Neutrophil (primary cell): ENCODE measurements at regions not wholly inside any gene's neighbourhood (a gene's known extent, or its start where the extent isn't known, plus 50 kb on each side); places are given as distances from the start of the nearest gene placed in this dataset.

Experiments
- H3K27ac ChIP-seq: fragments of 200-600 bp; sonication (generic); 2 replicates; pipeline ENCODE4 v1.5.1; 2016; ENCODE audit warnings: mild to moderate bottlenecking, moderate library complexity
- H3K27me3 ChIP-seq: fragments of 200-600 bp; sonication (generic); 2 replicates; pipeline ENCODE4 v1.6.0; 2016; ENCODE audit warnings: mild to moderate bottlenecking
- H3K36me3 ChIP-seq: fragments of 200-600 bp; sonication (generic); 2 replicates; pipeline ENCODE4 v1.5.1; 2017
- H3K4me1 ChIP-seq, 2 experiments: fragments of 200-600 bp in 1 of 2; sonication (generic) in 1 of 2; 1 replicate in 1 of 2; 2 replicates in 1 of 2; pipeline versions ENCODE4 v1.5.1 to v1.6.1; 2013 to 2016; ENCODE audit warnings: low read depth in 1 of 2, low read length in 1 of 2, mild to moderate bottlenecking in 1 of 2, moderate library complexity in 1 of 2; ENCODE audit not compliant: control insufficient read depth in 1 of 2, insufficient read depth in 1 of 2
- H3K4me3 ChIP-seq, 2 experiments: fragments of 200-600 bp in 1 of 2; sonication (generic) in 1 of 2; 1 replicate in 1 of 2; 2 replicates in 1 of 2; pipeline ENCODE4 v1.5.1; 2013 to 2016; ENCODE audit warnings: low read depth in 1 of 2, low read length in 1 of 2, mild to moderate bottlenecking in 1 of 2, moderate library complexity in 1 of 2
- H3K9me3 ChIP-seq: fragments of 200-600 bp; sonication (generic); 2 replicates; pipeline ENCODE4 v1.5.1; 2016
- CTCF ChIP-seq: fragments of 200-600 bp; sonication (generic); IDR thresholded peaks from 2 replicates; pipeline ENCODE4 v1.5.1; 2016; ENCODE audit warnings: antibody characterized with exemption

DNA sequence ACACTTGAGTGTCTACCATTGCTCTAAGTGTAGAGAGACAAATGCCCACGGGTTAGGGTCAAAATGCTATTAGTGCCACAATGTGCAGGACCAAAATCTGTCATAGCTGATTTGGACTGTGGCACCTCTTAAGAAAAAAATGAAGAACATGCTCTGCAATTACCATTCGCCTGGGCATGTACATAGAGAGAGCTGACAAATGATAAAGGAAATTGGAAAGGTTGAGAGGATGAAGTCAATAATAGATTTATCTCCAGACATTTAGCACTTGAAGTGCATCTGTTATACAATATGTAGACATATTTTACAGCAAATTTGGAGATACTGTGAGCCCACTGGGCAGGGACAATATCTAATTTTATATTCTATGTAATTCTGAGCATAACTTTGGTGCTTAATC is 804.4 kb downstream of the SATB2 start:
- Histone ChIP-seq H3K27me3 (no peaks in the 10 kb centered on the region), H3K4me3 (no peak overlapping the region), H3K36me3 (no peaks in the 10 kb centered on the region), H3K4me1 (no peaks in the 10 kb centered on the region), H3K9me3 (no peaks in the 10 kb centered on the region), H3K27ac (no peak overlapping the region)
- TF ChIP-seq CTCF: no peak

DNA sequence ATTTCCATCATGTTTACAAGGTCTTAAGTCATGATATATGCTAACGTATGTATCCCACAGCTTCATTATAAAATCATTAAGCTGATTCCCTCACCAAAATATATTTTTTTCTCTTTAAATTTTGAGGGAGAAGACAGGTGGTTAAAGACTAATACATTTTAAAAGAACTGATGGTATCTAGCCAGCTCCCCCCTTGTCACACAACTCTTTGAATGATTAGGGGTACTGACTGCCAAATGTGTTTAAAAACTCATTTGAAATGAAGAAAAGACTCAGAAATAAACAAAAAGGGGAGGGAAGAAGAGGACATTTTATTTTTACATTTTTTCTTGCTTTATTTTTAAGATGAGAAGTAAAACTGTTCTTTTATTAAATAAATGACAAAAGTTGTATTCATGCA is 805.3 kb downstream of the SATB2 start:
- no peaks in the 10 kb centered on the region for H3K9me3 ChIP-seq
- H3K36me3 ChIP-seq: no peaks in the 10 kb centered on the region
- no peak for TF ChIP-seq CTCF
- H3K27me3 ChIP-seq: no peaks in the 10 kb centered on the region
- no peaks in the 10 kb centered on the region for H3K4me1 ChIP-seq
- no peak overlapping the region for H3K4me3 ChIP-seq
- H3K27ac ChIP-seq: no peak overlapping the region

DNA sequence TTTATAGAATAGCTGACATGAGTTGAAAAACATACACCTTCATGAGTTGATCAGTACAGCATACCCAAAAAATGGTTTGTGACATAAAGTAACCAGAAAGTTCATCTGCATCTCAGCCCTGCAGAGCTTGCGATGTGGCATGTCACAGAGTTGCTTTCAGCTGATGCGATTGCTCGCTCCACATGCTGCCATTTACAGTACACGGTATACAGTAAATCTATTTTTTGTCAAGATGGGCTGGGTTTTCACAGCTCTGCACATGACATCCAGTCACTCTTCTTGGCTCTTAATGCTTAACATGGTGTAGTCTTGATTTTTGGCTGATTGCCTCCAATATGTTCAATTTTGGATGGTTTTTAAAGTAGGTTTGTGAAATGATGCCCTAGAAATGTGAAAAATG is 811.9 kb downstream of the SATB2 start:
- no peaks in the 10 kb centered on the region for H3K27me3 ChIP-seq
- no peaks in the 10 kb centered on the region for H3K36me3 ChIP-seq
- TF ChIP-seq CTCF: no peak
- H3K27ac ChIP-seq: no peak overlapping the region
- no peaks in the 10 kb centered on the region for H3K4me1 ChIP-seq
- no peak overlapping the region for H3K4me3 ChIP-seq
- H3K9me3 ChIP-seq: no peaks in the 10 kb centered on the region

GRCh38 chr2:198641161-198641560 is 816.6 kb downstream of the SATB2 start:
- no peaks in the 10 kb centered on the region for H3K9me3 ChIP-seq
- H3K36me3 ChIP-seq: no peaks in the 10 kb centered on the region
- no peak for TF ChIP-seq CTCF
- no peaks in the 10 kb centered on the region for H3K27me3 ChIP-seq
- H3K4me1 ChIP-seq: no peaks in the 10 kb centered on the region
- H3K27ac ChIP-seq: no peak overlapping the region
- H3K4me3 ChIP-seq: no peak overlapping the region

DNA sequence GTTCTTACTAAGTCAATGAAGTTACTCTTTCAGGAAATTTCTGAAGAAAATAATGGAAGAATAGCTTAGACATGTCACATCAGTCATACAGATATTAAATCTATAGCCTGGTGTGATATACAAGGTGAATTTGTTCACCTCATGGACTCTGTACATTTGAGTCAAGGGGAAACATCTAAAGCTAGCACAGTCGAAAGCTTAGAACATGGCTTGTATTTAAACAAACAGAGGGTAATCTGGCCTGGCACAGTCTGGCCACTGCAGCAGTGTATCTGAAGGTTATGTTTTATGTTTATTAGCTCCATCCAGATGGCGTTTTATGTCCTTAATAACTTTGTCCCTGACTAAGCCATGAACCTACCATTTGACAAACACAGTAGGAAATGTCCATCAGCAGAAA is 817.3 kb downstream of the SATB2 start:
- H3K36me3 ChIP-seq: no peaks in the 10 kb centered on the region
- TF ChIP-seq CTCF: no peak
- H3K9me3 ChIP-seq: no peaks in the 10 kb centered on the region
- H3K4me3 ChIP-seq: no peak overlapping the region
- H3K27ac ChIP-seq: no peak overlapping the region
- no peaks in the 10 kb centered on the region for H3K27me3 ChIP-seq
- no peaks in the 10 kb centered on the region for H3K4me1 ChIP-seq

DNA sequence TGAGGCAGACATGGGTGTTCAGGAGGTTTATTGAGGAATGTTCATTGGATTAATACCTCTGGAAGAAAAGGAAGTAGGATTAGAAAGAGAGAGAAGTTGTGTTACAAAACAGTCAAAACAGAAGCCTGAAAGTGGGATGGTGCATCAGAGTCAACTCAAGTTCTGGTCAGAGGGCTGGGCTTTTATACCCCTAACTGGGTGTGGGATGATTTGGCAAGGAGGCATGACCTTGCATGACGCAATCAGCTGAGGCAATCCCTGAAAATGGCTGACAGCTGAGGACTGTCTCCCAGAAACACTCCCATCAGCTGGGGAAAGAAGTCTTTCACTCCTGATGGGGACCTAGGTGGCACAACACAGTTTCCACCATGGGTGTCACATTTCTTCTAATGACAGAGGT is 818.2 kb downstream of the SATB2 start:
- no peaks in the 10 kb centered on the region for H3K36me3 ChIP-seq
- no peaks in the 10 kb centered on the region for H3K9me3 ChIP-seq
- H3K27me3 ChIP-seq: no peaks in the 10 kb centered on the region

More for the DNA sequence above, 818.2 kb downstream of the SATB2 start:
- H3K27ac ChIP-seq: no peak overlapping the region
- H3K4me1 ChIP-seq: no peaks in the 10 kb centered on the region
- TF ChIP-seq CTCF: no peak
- no peak overlapping the region for H3K4me3 ChIP-seq
